HG03460 (cell line): ENCODE measurements at regions not wholly inside any gene's neighbourhood (a gene's known extent, or its start where the extent isn't known, plus 50 kb on each side); places are given as distances from the start of the nearest gene placed in this dataset.

Experiments
- ATAC-seq: cut with Tn5 transposase; IDR thresholded peaks from one replicate; pipeline ENCODE4 v1.9.1; 2021; ENCODE audit not compliant: unreplicated experiment

- no peak for ATAC-seq
Observed at GRCh38 chr13:24043590-24044350, 116.8 kb upstream of the SPATA13 start.

- no peak for ATAC-seq
Observed at GRCh38 chr13:24045597-24045996, 114.9 kb upstream of the SPATA13 start.

GRCh38 chr13:24050292-24050711, 110.2 kb upstream of the SPATA13 start:
- no peak for ATAC-seq

- ATAC-seq, result no peak
Observed at GRCh38 chr13:24050796-24051715, 109.5 kb upstream of the SPATA13 start.

GRCh38 chr13:24052547-24053518, 107.7 kb upstream of the SPATA13 start:
- ATAC-seq, result no peak

GRCh38 chr13:24053519-24054251, 106.8 kb upstream of the SPATA13 start:
- ATAC-seq, result peak; percentile 94

- ATAC-seq, result no peak
Observed at GRCh38 chr13:24056616-24057137, 103.8 kb upstream of the SPATA13 start.

- no peak for ATAC-seq
Observed at GRCh38 chr13:24060993-24061392, 99.5 kb upstream of the SPATA13 start.

- ATAC-seq, result no peak
Observed at GRCh38 chr13:24063281-24063877, 97.1 kb upstream of the SPATA13 start.

- ATAC-seq, result no peak
Observed at GRCh38 chr13:24064371-24064770, 96.1 kb upstream of the SPATA13 start.

GRCh38 chr13:24065176-24065575, 95.3 kb upstream of the SPATA13 start:
- no peak for ATAC-seq

GRCh38 chr13:24066405-24067295, 93.9 kb upstream of the SPATA13 start:
- no peak for ATAC-seq

GRCh38 chr13:24068472-24068871, 92.0 kb upstream of the SPATA13 start:
- no peak for ATAC-seq

GRCh38 chr13:24071016-24071415, 89.5 kb upstream of the SPATA13 start:
- no peak for ATAC-seq

- no peak for ATAC-seq
Observed at GRCh38 chr13:24071423-24072075, 89.0 kb upstream of the SPATA13 start.

- no peak for ATAC-seq
Observed at GRCh38 chr13:24073657-24074056, 86.9 kb upstream of the SPATA13 start.

GRCh38 chr13:24074678-24075077, 85.8 kb upstream of the SPATA13 start:
- ATAC-seq, result no peak
